HCT116 (cell line): ENCODE measurements at regions not wholly inside any gene's neighbourhood (a gene's known extent, or its start where the extent isn't known, plus 50 kb on each side); places are given as distances from the start of the nearest gene placed in this dataset.

Experiments
- ATAC-seq: fragments of 200-7000 bp; cut with Tn5 transposase; 2 replicates; pipeline ENCODE4 v1.9.1; 2020; ENCODE audit warnings: mild to moderate bottlenecking, moderate library complexity
- BruUV-seq: library from RNA; stranded (reverse); fragments of 400-500 nt; replicated peaks from 2 replicates; lab custom pipeline; 2021; lab: Mats Ljungman, UMichigan
- CTCF ChIA-PET: fragments of 300-600 bp; sonication (Branson Sonifier 250); formaldehyde crosslinking; loops from one replicate; lab custom pipeline; 2021; ENCODE audit warnings: antibody characterized with exemption; lab: Charles Lee
- POLR2A ChIA-PET: fragments of 300-600, 350-600 bp; sonication (Branson Sonifier 250); formaldehyde crosslinking; loops from one replicate; lab custom pipeline; 2021; ENCODE audit warnings: antibody characterized with exemption; lab: Charles Lee
- RAD21 ChIA-PET, 2 experiments: fragments of 300-600 bp; sonication (Branson Sonifier 250); formaldehyde crosslinking; loops; one replicate each; lab custom pipeline; 2023; ENCODE audit warnings: low total read pairs in 2 of 2; ENCODE audit not compliant: uncharacterized antibody in 2 of 2, unreplicated experiment in 2 of 2, low non-redundant PET in 1 of 2; lab: Charles Lee
- DNase-seq: peaks from one replicate; pipeline ENCODE4 v3.0.0-alpha.2; 2010; ENCODE audit warnings: low read depth, low spot score
- H2AFZ ChIP-seq: fragments of 200-600 bp; shearing (Covaris generic), sonication (generic); 2 replicates; pipeline ENCODE4 v1.6.1; 2017; ENCODE audit warnings: low read depth, mixed run types, mixed read lengths, antibody characterized with exemption, low read length; ENCODE audit not compliant: poor library complexity, severe bottlenecking
- H3K27ac ChIP-seq: 2 replicates; pipeline ENCODE4 v1.5.1; 2012; ENCODE audit warnings: low read depth, low read length
- H3K27me3 ChIP-seq: fragments of 200-600 bp; sonication (generic); 2 replicates; pipeline ENCODE4 v1.6.1; 2016; ENCODE audit warnings: mixed run types, low read length, mixed read lengths; ENCODE audit not compliant: insufficient read depth
- H3K36me3 ChIP-seq, 2 experiments: fragments of 200-500 bp in 1 of 2; fragments of 200-600 bp in 1 of 2; sonication (Bioruptor generic) in 1 of 2; sonication (generic) in 1 of 2; 2 replicates each; pipeline versions ENCODE4 v1.5.1 to v1.6.1; 2014 to 2016; ENCODE audit warnings: low read length in 2 of 2, inconsistent platforms in 1 of 2, mixed read lengths in 1 of 2, mixed run types in 1 of 2; ENCODE audit not compliant: insufficient read depth in 2 of 2, control insufficient read depth in 1 of 2
- H3K4me1 ChIP-seq, 2 experiments: fragments of 200-600 bp in 1 of 2; sonication (generic) in 1 of 2; 2 replicates each; pipeline versions ENCODE4 v1.5.1 to v1.6.1; 2012 to 2017; ENCODE audit warnings: low read length in 2 of 2, inconsistent platforms in 1 of 2, mild to moderate bottlenecking in 1 of 2, mixed read lengths in 1 of 2, mixed run types in 1 of 2, moderate library complexity in 1 of 2; ENCODE audit not compliant: insufficient read depth in 2 of 2, control insufficient read depth in 1 of 2
- H3K4me2 ChIP-seq: fragments of 200-600 bp; sonication (generic); 2 replicates; pipeline ENCODE4 v1.6.1; 2017; ENCODE audit warnings: mixed run types, low read length, mixed read lengths
- H3K4me3 ChIP-seq, 2 experiments: fragments of 200-600 bp in 1 of 2; sonication (generic) in 1 of 2; replicated peaks in 1 of 2; 2 replicates each; pipeline ENCODE4 v1.5.1; 2011 to 2016; ENCODE audit warnings: low read length in 2 of 2, control low read depth in 1 of 2, low read depth in 1 of 2, mild to moderate bottlenecking in 1 of 2, mixed read lengths in 1 of 2, mixed run types in 1 of 2
- H3K79me2 ChIP-seq: fragments of 200-600 bp; sonication (generic); 2 replicates; pipeline ENCODE4 v1.6.1; 2017; ENCODE audit warnings: mild to moderate bottlenecking, mixed run types, low read length, moderate library complexity, mixed read lengths; ENCODE audit not compliant: insufficient read depth
- H3K9ac ChIP-seq: fragments of 200-600 bp; sonication (generic); 2 replicates; pipeline ENCODE4 v1.6.1; 2016; ENCODE audit warnings: low read length, mixed read lengths
- H3K9me2 ChIP-seq: fragments of 200-600 bp; sonication (generic), shearing (Covaris generic); 2 replicates; pipeline ENCODE4 v1.6.1; 2017; ENCODE audit warnings: mixed run types, mild to moderate bottlenecking, moderate library complexity; ENCODE audit not compliant: insufficient read depth
- H3K9me3 ChIP-seq, 2 experiments: fragments of 200-500 bp in 1 of 2; fragments of 200-600 bp in 1 of 2; sonication (Bioruptor generic) in 1 of 2; sonication (generic) in 1 of 2; 2 replicates each; pipeline ENCODE4 v1.6.1; 2014 to 2017; ENCODE audit warnings: low read length in 2 of 2, mixed read lengths in 2 of 2, inconsistent platforms in 1 of 2, low read depth in 1 of 2, mild to moderate bottlenecking in 1 of 2, mixed run types in 1 of 2, moderate library complexity in 1 of 2; ENCODE audit not compliant: control insufficient read depth in 1 of 2, insufficient read depth in 1 of 2
- H4K20me1 ChIP-seq: fragments of 200-600 bp; sonication (generic), shearing (Covaris generic); 2 replicates; pipeline ENCODE4 v1.6.1; 2017; ENCODE audit warnings: mixed run types, mild to moderate bottlenecking, moderate library complexity; ENCODE audit not compliant: insufficient read depth
- CBX3 ChIP-seq: IDR thresholded peaks from 2 replicates; pipeline ENCODE4 v1.6.1; 2012; ENCODE audit warnings: low read depth
- EGR1 ChIP-seq: IDR thresholded peaks from 2 replicates; pipeline ENCODE4 v1.6.1; 2012; ENCODE audit warnings: low read depth
- ELF1 ChIP-seq: IDR thresholded peaks from 2 replicates; pipeline ENCODE4 v1.6.1; 2012; ENCODE audit warnings: low read depth, borderline replicate concordance
- EZH2 ChIP-seq: fragments of 200-600 bp; sonication (generic); IDR thresholded peaks from 2 replicates; pipeline ENCODE4 v1.6.1; 2017; ENCODE audit warnings: antibody characterized with exemption, mixed run types
- intact Hi-C: fragments of 100-400 bp; cut with micrococcal nuclease; formaldehyde crosslinking; loops from 2 replicates; pipeline ENCODE4 v1.10.0; 2022
- TF ChIP-seq, protein P1 (sequence below): IDR thresholded peaks from 2 replicates; pipeline ENCODE4 v1.6.1; 2012
- TF ChIP-seq, protein P2 (sequence below): IDR thresholded peaks from 2 replicates; pipeline ENCODE4 v1.6.1; 2012
- TF ChIP-seq, protein P3 (sequence below): IDR thresholded peaks from 2 replicates; pipeline ENCODE4 v1.6.1; 2012; ENCODE audit warnings: low read depth

DNA sequence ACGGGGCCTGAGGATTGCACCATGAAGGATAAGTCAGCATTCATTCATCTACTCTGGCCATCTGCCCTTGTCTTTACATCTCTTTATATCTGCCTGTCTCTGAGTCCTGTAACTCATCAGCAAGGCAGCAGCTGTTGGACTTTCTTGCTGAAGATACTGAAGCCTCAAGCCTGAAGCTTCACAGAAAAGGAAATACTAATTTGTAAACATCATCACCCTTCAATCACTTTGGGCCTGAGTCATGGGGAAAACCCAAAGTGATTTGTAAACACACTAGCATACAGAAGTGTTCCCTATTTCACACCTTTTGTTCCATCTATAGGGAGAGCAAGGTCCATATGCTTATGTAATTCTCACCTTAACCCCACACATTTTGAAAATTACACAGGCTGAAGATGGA, 928.2 kb downstream of the EPHA3 start:
- Histone ChIP-seq H3K27me3 (no peaks in the 10 kb centered on the region), H3K4me1 (no peaks in the 10 kb centered on the region), H3K9ac (no peak overlapping the region), H2AFZ (no peak overlapping the region), H3K9me3 (peaks cover 12 to 37% of the 10 kb centered on the region in 2 experiments; a peak in 2 of 4 replicates), H3K27ac (no peak overlapping the region), H3K9me2 (no peaks in the 10 kb centered on the region), H3K79me2 (no peaks in the 10 kb centered on the region), H3K36me3 (no peaks in the 10 kb centered on the region), H3K4me2 (no peak overlapping the region), H4K20me1 (no peaks in the 10 kb centered on the region), H3K4me3 (no peak overlapping the region)
- CTCF ChIA-PET: no interaction called here
- TF ChIP-seq EZH2 (no peak), CBX3 (no peak), EGR1 (no peak), ELF1 (no peak)
- TF ChIP-seq, protein P1, sequence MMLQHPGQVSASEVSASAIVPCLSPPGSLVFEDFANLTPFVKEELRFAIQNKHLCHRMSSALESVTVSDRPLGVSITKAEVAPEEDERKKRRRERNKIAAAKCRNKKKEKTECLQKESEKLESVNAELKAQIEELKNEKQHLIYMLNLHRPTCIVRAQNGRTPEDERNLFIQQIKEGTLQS: no peak
- TF ChIP-seq, protein P2, sequence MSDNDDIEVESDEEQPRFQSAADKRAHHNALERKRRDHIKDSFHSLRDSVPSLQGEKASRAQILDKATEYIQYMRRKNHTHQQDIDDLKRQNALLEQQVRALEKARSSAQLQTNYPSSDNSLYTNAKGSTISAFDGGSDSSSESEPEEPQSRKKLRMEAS: no peak
- TF ChIP-seq, protein P3, sequence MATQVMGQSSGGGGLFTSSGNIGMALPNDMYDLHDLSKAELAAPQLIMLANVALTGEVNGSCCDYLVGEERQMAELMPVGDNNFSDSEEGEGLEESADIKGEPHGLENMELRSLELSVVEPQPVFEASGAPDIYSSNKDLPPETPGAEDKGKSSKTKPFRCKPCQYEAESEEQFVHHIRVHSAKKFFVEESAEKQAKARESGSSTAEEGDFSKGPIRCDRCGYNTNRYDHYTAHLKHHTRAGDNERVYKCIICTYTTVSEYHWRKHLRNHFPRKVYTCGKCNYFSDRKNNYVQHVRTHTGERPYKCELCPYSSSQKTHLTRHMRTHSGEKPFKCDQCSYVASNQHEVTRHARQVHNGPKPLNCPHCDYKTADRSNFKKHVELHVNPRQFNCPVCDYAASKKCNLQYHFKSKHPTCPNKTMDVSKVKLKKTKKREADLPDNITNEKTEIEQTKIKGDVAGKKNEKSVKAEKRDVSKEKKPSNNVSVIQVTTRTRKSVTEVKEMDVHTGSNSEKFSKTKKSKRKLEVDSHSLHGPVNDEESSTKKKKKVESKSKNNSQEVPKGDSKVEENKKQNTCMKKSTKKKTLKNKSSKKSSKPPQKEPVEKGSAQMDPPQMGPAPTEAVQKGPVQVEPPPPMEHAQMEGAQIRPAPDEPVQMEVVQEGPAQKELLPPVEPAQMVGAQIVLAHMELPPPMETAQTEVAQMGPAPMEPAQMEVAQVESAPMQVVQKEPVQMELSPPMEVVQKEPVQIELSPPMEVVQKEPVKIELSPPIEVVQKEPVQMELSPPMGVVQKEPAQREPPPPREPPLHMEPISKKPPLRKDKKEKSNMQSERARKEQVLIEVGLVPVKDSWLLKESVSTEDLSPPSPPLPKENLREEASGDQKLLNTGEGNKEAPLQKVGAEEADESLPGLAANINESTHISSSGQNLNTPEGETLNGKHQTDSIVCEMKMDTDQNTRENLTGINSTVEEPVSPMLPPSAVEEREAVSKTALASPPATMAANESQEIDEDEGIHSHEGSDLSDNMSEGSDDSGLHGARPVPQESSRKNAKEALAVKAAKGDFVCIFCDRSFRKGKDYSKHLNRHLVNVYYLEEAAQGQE: no peak
- no TSS peak for BruUV-seq
- POLR2A ChIA-PET: no interaction called here
- ATAC-seq (no peak), DNase-seq (no peak)
- intact Hi-C loops: no loop called here
- RAD21 ChIA-PET: no interaction called here
